Activated CD4-positive, alpha-beta T cell treated with anti-CD3 and anti-CD28 coated beads, Interleukin-2, amount 50 U/mL, for 24 hours (primary cell): ENCODE measurements at regions not wholly inside any gene's neighbourhood (a gene's known extent, or its start where the extent isn't known, plus 50 kb on each side); places are given as distances from the start of the nearest gene placed in this dataset.
"Not testable (repeated sequence)": the region's sequence is repeated elsewhere in the genome, so short reads cannot be mapped to it uniquely, and the experiment has no call there.

Source experiments
- DNase-seq, 2 donors: peaks; one replicate each; pipeline ENCODE4 v3.0.0-alpha.2; 2020; ENCODE audit warnings: low read depth in 1 of 2, low spot score in 1 of 2

GRCh38 chr2:132272713-132273112 lies 111.0 kb upstream of the ANKRD30BL start:
- DNase-seq = no peak

- DNase-seq = not testable (repeated sequence)
Measured at GRCh38 chr2:132273585-132273984, 111.8 kb upstream of the ANKRD30BL start.

GRCh38 chr2:132274000-132274399 lies 112.2 kb upstream of the ANKRD30BL start:
- no peak for DNase-seq

GRCh38 chr2:132275396-132275795 lies 113.6 kb upstream of the ANKRD30BL start:
- DNase-seq = no peak

- no peak for DNase-seq
Measured at GRCh38 chr2:132276571-132276981, 114.8 kb upstream of the ANKRD30BL start.

GRCh38 chr2:132278267-132278666 lies 116.5 kb upstream of the ANKRD30BL start:
- DNase-seq = no peak

GRCh38 chr2:132279344-132279743 lies 117.6 kb upstream of the ANKRD30BL start:
- DNase-seq = no peak

GRCh38 chr2:132279930-132280615 lies 118.3 kb upstream of the ANKRD30BL start:
- no peak for DNase-seq

GRCh38 chr2:132280912-132281311 lies 119.2 kb upstream of the ANKRD30BL start:
- no peak for DNase-seq

- not testable (repeated sequence) for DNase-seq
Measured at GRCh38 chr2:132282104-132282503, 120.4 kb upstream of the ANKRD30BL start.

- no peak for DNase-seq
Measured at GRCh38 chr2:132282911-132283310, 121.2 kb upstream of the ANKRD30BL start.

GRCh38 chr2:132286289-132286911 lies 124.6 kb upstream of the ANKRD30BL start:
- DNase-seq = not testable (repeated sequence)

GRCh38 chr2:132287910-132288309 lies 126.2 kb upstream of the ANKRD30BL start:
- not testable (repeated sequence) for DNase-seq

GRCh38 chr2:132289138-132289537 lies 127.4 kb upstream of the ANKRD30BL start:
- not testable (repeated sequence) for DNase-seq

- not testable (repeated sequence) for DNase-seq
Measured at GRCh38 chr2:132289812-132290211, 126.8 kb upstream of the GPR39 start.

GRCh38 chr2:132300592-132301378 lies 115.8 kb upstream of the GPR39 start:
- not testable (repeated sequence) for DNase-seq

GRCh38 chr2:132304661-132305380 lies 111.8 kb upstream of the GPR39 start:
- DNase-seq = not testable (repeated sequence)

GRCh38 chr2:132307613-132308198 lies 108.9 kb upstream of the GPR39 start:
- not testable (repeated sequence) for DNase-seq

- DNase-seq = not testable (repeated sequence)
Measured at GRCh38 chr2:132309203-132309602, 107.4 kb upstream of the GPR39 start.

GRCh38 chr2:132315546-132315945 lies 101.1 kb upstream of the GPR39 start:
- not testable (repeated sequence) for DNase-seq
